HG03521 (cell line): ENCODE measurements at regions not wholly inside any gene's neighbourhood (a gene's known extent, or its start where the extent isn't known, plus 50 kb on each side); places are given as distances from the start of the nearest gene placed in this dataset.
"Not testable (repeated sequence)": the region's sequence is repeated elsewhere in the genome, so short reads cannot be mapped to it uniquely, and the experiment has no call there.

Experiments
- ATAC-seq: cut with Tn5 transposase; IDR thresholded peaks from one replicate; pipeline ENCODE4 v1.9.1; 2021; ENCODE audit warnings: mild to moderate bottlenecking, moderate library complexity; ENCODE audit not compliant: unreplicated experiment

GRCh38 chr3:118801899-118802298 is 232.7 kb downstream of the IGSF11 start:
- no peak for ATAC-seq

- ATAC-seq = no peak
Observed at GRCh38 chr3:118802325-118803095, 232.1 kb downstream of the IGSF11 start.

GRCh38 chr3:118803096-118803476 is 231.6 kb downstream of the IGSF11 start:
- no peak for ATAC-seq

GRCh38 chr3:118805007-118805406 is 229.6 kb downstream of the IGSF11 start:
- no peak for ATAC-seq

- no peak for ATAC-seq
Observed at GRCh38 chr3:118806423-118806822, 228.2 kb downstream of the IGSF11 start.

GRCh38 chr3:118807349-118807748 is 227.3 kb downstream of the IGSF11 start:
- ATAC-seq = not testable (repeated sequence)

GRCh38 chr3:118808723-118809122 is 225.9 kb downstream of the IGSF11 start:
- ATAC-seq = no peak

- no peak for ATAC-seq
Observed at GRCh38 chr3:118809696-118810498, 224.7 kb downstream of the IGSF11 start.

GRCh38 chr3:118810499-118811035 is 224.1 kb downstream of the IGSF11 start:
- no peak for ATAC-seq

- no peak for ATAC-seq
Observed at GRCh38 chr3:118811236-118811732, 223.4 kb downstream of the IGSF11 start.

GRCh38 chr3:118813472-118813871 is 221.2 kb downstream of the IGSF11 start:
- no peak for ATAC-seq

- peak; percentile 65 for ATAC-seq
Observed at GRCh38 chr3:118817748-118818165, 216.9 kb downstream of the IGSF11 start.

GRCh38 chr3:118818386-118818785 is 216.3 kb downstream of the IGSF11 start:
- no peak for ATAC-seq

GRCh38 chr3:118823626-118824025 is 211.0 kb downstream of the IGSF11 start:
- ATAC-seq = no peak

- ATAC-seq = no peak
Observed at GRCh38 chr3:118827446-118827845, 207.2 kb downstream of the IGSF11 start.

- ATAC-seq = no peak
Observed at GRCh38 chr3:118828351-118828750, 206.3 kb downstream of the IGSF11 start.

- ATAC-seq = no peak
Observed at GRCh38 chr3:118833075-118833474, 201.6 kb downstream of the IGSF11 start.

GRCh38 chr3:118838871-118839270 is 195.8 kb downstream of the IGSF11 start:
- no peak for ATAC-seq

- no peak for ATAC-seq
Observed at GRCh38 chr3:118842147-118842863, 192.3 kb downstream of the IGSF11 start.

- no peak for ATAC-seq
Observed at GRCh38 chr3:118846176-118846575, 188.5 kb downstream of the IGSF11 start.
